Activated T-helper 1 cell treated with anti-CD3 and anti-CD28 coated beads, Interleukin-2, amount 50 U/mL, for 16 hours (primary cell): ENCODE measurements at regions not wholly inside any gene's neighbourhood (a gene's known extent, or its start where the extent isn't known, plus 50 kb on each side); places are given as distances from the start of the nearest gene placed in this dataset.

Source experiments
- DNase-seq, 2 donors: peaks; one replicate each; pipeline ENCODE4 v3.0.0-alpha.2; 2020; ENCODE audit warnings: low read depth in 1 of 2, low spot score in 1 of 2

DNA sequence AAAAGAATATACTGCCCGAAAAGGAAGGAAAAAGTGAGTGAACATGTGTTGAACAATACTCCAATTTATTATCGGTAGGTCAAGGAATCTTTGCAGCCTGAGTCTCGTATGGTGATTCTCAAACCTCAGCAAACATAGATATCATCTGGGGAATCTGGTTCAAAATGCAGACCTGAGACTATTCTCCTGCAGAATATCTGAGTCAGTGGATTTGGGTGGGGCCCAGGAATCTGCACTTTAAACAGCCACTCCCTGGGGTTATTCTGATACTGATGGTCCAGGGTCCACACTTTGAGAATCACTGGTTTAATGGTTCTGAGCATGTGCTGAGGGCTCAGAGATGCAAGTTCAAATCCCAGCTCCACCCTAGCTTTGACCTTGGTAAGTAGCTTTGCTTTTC is 53.6 kb upstream of the GRK3 start:
- no peak for DNase-seq

DNA sequence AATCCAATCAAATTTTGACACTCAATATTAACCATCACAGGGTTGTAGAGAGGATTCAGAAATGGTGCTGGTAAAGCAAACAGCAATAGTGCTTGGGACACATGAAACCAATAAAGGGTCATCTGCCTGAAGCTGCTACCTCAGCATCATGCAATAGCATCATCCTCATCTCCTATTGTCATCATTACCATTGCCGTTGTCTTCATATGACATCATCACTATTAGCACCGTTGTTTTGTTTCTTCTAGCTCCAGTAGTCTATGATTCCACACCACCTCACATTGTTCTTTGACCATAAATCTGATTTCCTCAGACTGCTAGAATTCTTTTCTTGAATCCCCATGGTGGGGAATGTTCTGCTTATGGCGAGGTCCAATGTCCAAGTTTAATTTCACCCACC is 52.8 kb upstream of the GRK3 start:
- no peak for DNase-seq

DNA sequence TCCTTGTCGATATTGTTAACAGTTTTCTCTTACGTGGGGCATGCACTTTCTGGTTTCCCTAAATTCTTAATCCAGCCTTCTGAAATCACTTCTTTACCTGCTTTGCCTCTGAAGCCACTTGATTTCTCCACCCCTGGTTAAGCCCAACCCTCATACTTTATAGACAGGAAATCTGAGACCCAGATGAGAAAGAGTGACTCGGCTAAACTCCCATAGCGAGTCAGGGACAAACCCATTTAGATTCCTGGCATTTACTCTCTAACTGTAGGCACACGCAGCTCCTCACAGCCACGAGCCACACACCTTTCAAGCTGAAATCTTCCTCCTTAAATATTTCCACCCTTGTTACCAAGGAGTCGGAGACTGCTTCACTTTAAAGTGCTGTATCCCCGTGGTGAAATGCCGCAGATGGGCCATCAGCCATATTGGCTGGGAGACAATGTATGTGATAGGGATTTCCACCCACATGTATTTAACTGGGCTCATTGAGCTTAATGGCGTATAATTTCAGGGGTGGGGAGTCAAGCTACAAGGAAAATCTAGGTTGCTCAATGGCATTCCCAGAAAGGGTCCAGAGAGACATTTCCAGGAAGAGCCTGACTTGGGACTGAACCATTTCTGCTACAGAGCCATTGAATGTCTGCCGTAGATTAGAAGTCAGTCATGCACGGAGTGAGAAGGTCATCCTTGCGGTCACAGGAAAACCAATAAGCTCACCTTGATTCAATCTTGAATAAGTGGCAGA is 49.9 kb upstream of the GRK3 start:
- no peak for DNase-seq
